ENCODE measurements at regions not wholly inside any gene's neighbourhood (a gene's known extent, or its start where the extent isn't known, plus 50 kb on each side); places are given as distances from the start of the nearest gene placed in this dataset.

GRCh38 chr17:72175787-72176515 is 55.1 kb downstream of the SOX9 start:
- no peak for DNase-seq
- Histone ChIP-seq H3K36me3 (no peaks in the 10 kb centered on the region), H3K27ac (no peak overlapping the region), H3K27me3 (ENCODE audit: insufficient read depth, low read depth, severe bottlenecking) (peaks cover 9% of the 10 kb centered on the region), H3K9me3 (ENCODE audit: severe bottlenecking) (no peaks in the 10 kb centered on the region), H3K4me3 (ENCODE audit: low read depth, low read length) (no peak overlapping the region)
- TF ChIP-seq CTCF (IDR thresholded peaks at IDR 0.05; ENCODE audit: low read depth, low read length): no peak

GRCh38 chr17:72176516-72176851 is 55.7 kb downstream of the SOX9 start:
- no peak for TF ChIP-seq CTCF (IDR thresholded peaks at IDR 0.05; ENCODE audit: low read depth, low read length)
- no peak for DNase-seq
- H3K27ac ChIP-seq: no peak overlapping the region
- peaks cover 10% of the 10 kb centered on the region for H3K27me3 ChIP-seq (ENCODE audit: insufficient read depth, low read depth, severe bottlenecking)
- H3K9me3 ChIP-seq (ENCODE audit: severe bottlenecking): no peaks in the 10 kb centered on the region
- no peak overlapping the region for H3K4me3 ChIP-seq (ENCODE audit: low read depth, low read length)
- no peaks in the 10 kb centered on the region for H3K36me3 ChIP-seq

GRCh38 chr17:72176951-72177660 is 56.3 kb downstream of the SOX9 start:
- Histone ChIP-seq H3K9me3 (ENCODE audit: severe bottlenecking) (no peaks in the 10 kb centered on the region), H3K27me3 (ENCODE audit: insufficient read depth, low read depth, severe bottlenecking) (peaks cover 16% of the 10 kb centered on the region), H3K4me3 (ENCODE audit: low read depth, low read length) (no peak overlapping the region), H3K27ac (no peak overlapping the region), H3K36me3 (no peaks in the 10 kb centered on the region)
- DNase-seq: no peak
- no peak for TF ChIP-seq CTCF (IDR thresholded peaks at IDR 0.05; ENCODE audit: low read depth, low read length)

GRCh38 chr17:72177738-72178137 is 56.9 kb downstream of the SOX9 start:
- no peaks in the 10 kb centered on the region for H3K36me3 ChIP-seq
- DNase-seq: no peak

GRCh38 chr17:72182371-72182873 is 61.6 kb downstream of the SOX9 start:
- no peak for DNase-seq
- no peaks in the 10 kb centered on the region for H3K36me3 ChIP-seq
- peaks cover 47% of the 10 kb centered on the region for H3K27me3 ChIP-seq (ENCODE audit: insufficient read depth, low read depth, severe bottlenecking)
- no peaks in the 10 kb centered on the region for H3K9me3 ChIP-seq (ENCODE audit: severe bottlenecking)
- no peak overlapping the region for H3K27ac ChIP-seq
- no peak for TF ChIP-seq CTCF (IDR thresholded peaks at IDR 0.05; ENCODE audit: low read depth, low read length)
- H3K4me3 ChIP-seq (ENCODE audit: low read depth, low read length): no peak overlapping the region

More at GRCh38 chr17:72177738-72178137, 56.9 kb downstream of the SOX9 start:
- Histone ChIP-seq H3K27me3 (ENCODE audit: insufficient read depth, low read depth, severe bottlenecking) (peaks cover 17% of the 10 kb centered on the region), H3K4me3 (ENCODE audit: low read depth, low read length) (no peak overlapping the region), H3K9me3 (ENCODE audit: severe bottlenecking) (no peaks in the 10 kb centered on the region), H3K27ac (no peak overlapping the region)
- TF ChIP-seq CTCF (IDR thresholded peaks at IDR 0.05; ENCODE audit: low read depth, low read length): no peak

All from WERI-Rb-1 (cell line).